Natural killer cell treated with Interleukin-12 subunit alpha and Interleukin-12 subunit beta and Interleukin-15 and Interleukin-18, amount 100 ng/mL, for 72 hours (primary cell): ENCODE measurements at regions not wholly inside any gene's neighbourhood (a gene's known extent, or its start where the extent isn't known, plus 50 kb on each side); places are given as distances from the start of the nearest gene placed in this dataset.

Experiments
- ATAC-seq, 2 donors: fragments of 150-1000 bp; cut with Tn5 transposase in 1 of 2; sonication (Bioruptor Pico), chemical (Tn5 transposase) in 1 of 2; 2 replicates each; pipeline ENCODE4 v1.10.0; 2021
- DNase-seq: peaks from one replicate; pipeline ENCODE4 v3.0.0; 2022; ENCODE audit warnings: low spot score
- H3K27ac Mint-ChIP-seq, 2 donors: 1 replicate in 1 of 2; 2 replicates in 1 of 2; pipeline ENCODE4 v1.8.0; 2022; ENCODE audit warnings: mixed read lengths in 2 of 2, mild to moderate bottlenecking in 1 of 2, moderate library complexity in 1 of 2
- H3K27me3 Mint-ChIP-seq, 2 donors: 1 replicate in 1 of 2; 2 replicates in 1 of 2; pipeline ENCODE4 v1.8.0; 2022; ENCODE audit warnings: mixed read lengths in 2 of 2
- H3K36me3 Mint-ChIP-seq: one replicate; pipeline ENCODE4 v1.8.0; 2022; ENCODE audit warnings: mixed read lengths
- H3K4me1 Mint-ChIP-seq, 2 donors: 1 replicate in 1 of 2; 2 replicates in 1 of 2; pipeline ENCODE4 v1.8.0; 2022; ENCODE audit warnings: low read depth in 2 of 2, mixed read lengths in 2 of 2, mild to moderate bottlenecking in 1 of 2
- H3K4me3 Mint-ChIP-seq: one replicate; pipeline ENCODE4 v1.8.0; 2022; ENCODE audit warnings: mixed read lengths
- H3K9me3 Mint-ChIP-seq: 2 replicates; pipeline ENCODE4 v1.8.0; 2022; ENCODE audit warnings: mixed read lengths

DNA sequence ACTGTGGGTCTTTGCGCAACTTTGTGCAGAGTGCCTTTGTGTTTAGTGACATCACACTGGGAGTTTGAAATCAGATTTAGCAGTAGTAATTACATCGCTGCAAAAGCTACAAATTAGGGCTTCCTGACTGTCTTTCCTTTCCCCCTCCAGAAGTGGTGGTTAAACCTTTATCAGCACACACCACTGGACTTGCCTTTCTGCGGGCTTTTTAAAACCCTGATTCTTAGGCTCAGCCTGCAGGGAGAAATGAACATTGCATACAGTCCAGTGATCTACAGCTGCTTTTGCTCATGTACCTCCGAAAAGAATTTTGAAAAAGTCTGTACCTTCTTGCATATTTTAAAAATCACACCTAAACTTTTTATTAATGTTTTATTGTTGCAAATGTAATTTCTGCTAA is 219.7 kb upstream of the NAALADL2 start:
- Mint-ChIP-seq H3K36me3 (no peaks in the 10 kb centered on the region), H3K27ac (no peak overlapping the region), H3K4me1 (no peaks in the 10 kb centered on the region), H3K4me3 (no peak overlapping the region), H3K9me3 (no peaks in the 10 kb centered on the region), H3K27me3 (no peaks in the 10 kb centered on the region)
- ATAC-seq (no peak), DNase-seq (no peak)

DNA sequence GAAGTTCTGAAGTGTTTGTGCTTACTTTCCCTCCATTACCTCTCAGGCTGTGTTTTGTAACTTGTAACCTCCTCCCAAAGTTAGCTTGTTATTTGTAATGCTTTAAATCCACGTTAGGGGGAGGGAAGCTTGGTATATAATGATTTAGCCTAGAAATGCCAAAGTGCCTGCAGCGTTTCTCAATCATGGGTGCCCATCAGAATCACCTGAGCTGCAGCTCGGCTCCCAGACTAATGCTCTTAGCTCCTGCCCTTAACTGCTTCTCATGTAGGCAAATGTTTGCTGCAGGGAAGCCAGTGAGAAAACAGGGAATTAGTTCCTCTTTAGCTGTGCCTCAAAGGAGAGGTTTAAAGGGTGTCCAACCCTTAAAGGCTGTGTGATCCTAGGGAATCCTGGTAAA is 219.2 kb upstream of the NAALADL2 start:
- no peaks in the 10 kb centered on the region for H3K27me3 Mint-ChIP-seq
- H3K4me1 Mint-ChIP-seq = no peaks in the 10 kb centered on the region
- no peak overlapping the region for H3K27ac Mint-ChIP-seq
- no peaks in the 10 kb centered on the region for H3K9me3 Mint-ChIP-seq
- no peak for ATAC-seq
- no peak overlapping the region for H3K4me3 Mint-ChIP-seq
- no peaks in the 10 kb centered on the region for H3K36me3 Mint-ChIP-seq
- no peak for DNase-seq

DNA sequence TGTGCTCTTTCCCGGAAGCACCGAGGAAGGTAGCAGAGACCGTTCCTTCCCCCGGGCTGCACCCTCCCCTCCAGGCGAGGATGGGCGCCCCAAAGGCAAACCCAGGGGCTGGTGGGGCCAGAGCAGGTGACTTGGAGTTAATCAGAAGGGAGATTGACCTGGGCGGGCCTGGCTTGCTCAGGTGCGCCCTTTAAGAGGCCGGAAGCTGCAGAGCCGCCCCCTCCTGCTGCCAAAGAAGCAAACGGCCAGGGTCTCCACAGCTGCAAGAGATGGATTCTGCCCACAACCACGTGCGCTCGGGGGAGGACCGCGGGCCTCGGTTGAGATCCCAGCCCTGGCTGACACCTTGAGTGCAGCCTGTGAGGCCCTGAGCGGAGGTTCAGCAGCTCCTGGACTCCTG is 218.2 kb upstream of the NAALADL2 start:
- ATAC-seq = no peak
- Mint-ChIP-seq H3K27me3 (no peaks in the 10 kb centered on the region), H3K36me3 (no peaks in the 10 kb centered on the region)

DNA sequence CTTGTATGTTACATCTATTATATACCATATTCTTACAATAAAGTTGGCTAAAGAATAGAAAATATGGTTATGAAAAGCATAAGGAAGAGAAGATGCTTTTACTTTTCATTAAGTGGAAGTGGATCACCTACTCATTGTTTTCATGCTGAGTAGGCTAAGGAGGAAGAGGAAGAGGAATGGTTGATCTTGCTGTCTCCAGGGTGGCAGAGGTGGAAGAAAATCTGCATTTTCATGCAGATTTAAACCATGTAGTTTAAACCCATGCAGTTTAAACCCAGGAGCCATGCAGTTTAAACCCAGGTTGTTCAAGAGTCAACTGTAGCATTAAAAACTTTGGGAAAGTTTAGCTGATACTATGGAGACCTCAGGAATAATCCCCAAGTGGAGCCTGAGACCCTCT is 214.8 kb upstream of the NAALADL2 start:
- H3K4me1 Mint-ChIP-seq = no peaks in the 10 kb centered on the region
- no peaks in the 10 kb centered on the region for H3K27me3 Mint-ChIP-seq
- DNase-seq = no peak
- H3K4me3 Mint-ChIP-seq = no peak overlapping the region
- H3K36me3 Mint-ChIP-seq = no peaks in the 10 kb centered on the region
- peaks cover 3% of the 10 kb centered on the region for H3K9me3 Mint-ChIP-seq
- H3K27ac Mint-ChIP-seq = no peak overlapping the region
- ATAC-seq = no peak

More for the DNA sequence above, 218.2 kb upstream of the NAALADL2 start:
- H3K4me3 Mint-ChIP-seq = no peak overlapping the region
- H3K27ac Mint-ChIP-seq = no peak overlapping the region
- H3K9me3 Mint-ChIP-seq = no peaks in the 10 kb centered on the region
- DNase-seq = no peak
- H3K4me1 Mint-ChIP-seq = no peaks in the 10 kb centered on the region

DNA sequence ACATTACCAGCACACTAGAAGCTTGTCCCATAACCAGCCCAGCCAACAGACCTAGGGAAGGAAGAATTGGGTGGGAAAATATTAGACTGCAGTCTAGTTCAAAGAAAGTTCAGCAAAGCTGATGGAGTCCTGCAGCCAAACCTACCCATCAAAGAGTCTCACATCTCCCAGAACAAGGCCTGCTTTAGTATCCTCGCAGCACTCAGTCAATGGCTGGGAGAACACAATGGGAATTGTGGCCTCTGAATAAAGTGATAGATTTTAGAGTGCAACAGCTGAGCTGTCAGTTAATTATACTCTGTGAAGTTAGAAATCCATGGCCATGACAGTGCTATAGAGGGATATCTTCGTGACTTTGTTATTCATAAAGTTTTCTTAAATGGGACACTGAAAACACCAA is 207.2 kb upstream of the NAALADL2 start:
- no peak overlapping the region for H3K27ac Mint-ChIP-seq
- H3K4me3 Mint-ChIP-seq = no peak overlapping the region
- no peak for DNase-seq
- H3K27me3 Mint-ChIP-seq = no peaks in the 10 kb centered on the region
- peaks cover 6% of the 10 kb centered on the region for H3K9me3 Mint-ChIP-seq
- ATAC-seq = no peak
- no peaks in the 10 kb centered on the region for H3K36me3 Mint-ChIP-seq
- no peaks in the 10 kb centered on the region for H3K4me1 Mint-ChIP-seq

DNA sequence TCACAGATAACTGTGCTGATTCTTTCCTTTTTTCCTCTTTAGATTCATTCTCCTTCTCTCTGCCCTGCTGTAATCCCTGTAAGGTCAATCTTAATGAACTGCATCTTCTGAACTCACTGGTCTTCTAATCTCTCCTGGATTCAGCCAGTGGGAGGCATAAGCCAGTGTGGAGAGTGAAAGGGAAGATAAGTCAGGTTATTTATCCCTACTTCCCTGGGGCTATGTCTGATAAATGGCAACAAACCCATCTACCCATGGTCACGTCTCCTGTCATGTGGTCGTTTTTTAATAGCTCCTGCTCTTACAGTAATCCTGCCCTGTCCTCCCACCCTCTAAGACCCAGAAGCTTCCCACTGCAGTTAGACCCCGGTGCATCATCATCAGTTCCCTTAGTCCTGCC is 199.6 kb upstream of the NAALADL2 start:
- Mint-ChIP-seq H3K4me1 (no peaks in the 10 kb centered on the region), H3K4me3 (no peak overlapping the region), H3K36me3 (no peaks in the 10 kb centered on the region), H3K9me3 (peaks cover 12% of the 10 kb centered on the region), H3K27me3 (no peaks in the 10 kb centered on the region), H3K27ac (no peak overlapping the region)
- no peak for DNase-seq
- ATAC-seq = no peak

DNA sequence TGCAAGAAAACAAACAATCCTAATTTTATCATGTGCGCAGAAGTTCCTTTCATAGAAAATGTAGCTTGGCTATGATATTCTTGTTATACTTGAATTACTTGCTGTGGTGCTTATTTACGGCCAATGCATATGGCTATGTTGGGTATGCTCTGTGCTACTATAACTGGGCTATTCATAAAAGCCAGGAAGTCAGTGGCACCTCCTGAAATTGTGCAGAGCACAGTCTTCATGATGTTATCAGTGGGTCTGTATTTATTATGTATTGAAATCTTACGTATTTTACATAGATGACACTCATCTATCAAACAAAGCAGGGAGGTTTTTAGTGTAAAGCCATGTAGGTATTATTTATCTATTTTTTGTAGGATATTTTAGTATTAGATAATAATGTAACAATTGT is 196.5 kb upstream of the NAALADL2 start:
- H3K4me1 Mint-ChIP-seq = no peaks in the 10 kb centered on the region
- H3K36me3 Mint-ChIP-seq = no peaks in the 10 kb centered on the region
- no peak overlapping the region for H3K27ac Mint-ChIP-seq
- H3K9me3 Mint-ChIP-seq = peaks cover 17% of the 10 kb centered on the region
- no peak for ATAC-seq
- no peak overlapping the region for H3K4me3 Mint-ChIP-seq
- no peak for DNase-seq
- H3K27me3 Mint-ChIP-seq = no peaks in the 10 kb centered on the region

DNA sequence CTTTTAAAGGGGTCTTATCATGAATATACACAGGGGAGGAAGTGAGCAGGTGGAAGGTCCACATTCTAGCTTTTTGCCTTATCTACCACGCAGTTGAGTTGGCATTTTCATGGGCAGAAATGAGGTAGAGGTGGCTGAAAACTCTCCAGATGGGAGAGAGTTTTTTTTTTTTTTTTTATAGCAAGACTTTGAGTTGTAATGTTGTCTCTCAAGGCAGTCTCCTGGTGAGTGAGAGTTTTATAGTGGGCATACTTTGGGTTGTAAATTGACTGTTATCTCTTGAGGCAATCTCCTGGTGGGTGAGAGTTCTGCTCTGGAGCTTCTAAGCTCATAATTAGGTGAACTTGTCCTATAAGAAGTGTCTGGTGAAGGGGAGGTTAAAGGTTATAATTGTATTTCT is 191.7 kb upstream of the NAALADL2 start:
- ATAC-seq (no peak), DNase-seq (no peak)
- Mint-ChIP-seq H3K27me3 (no peaks in the 10 kb centered on the region), H3K4me3 (no peak overlapping the region), H3K36me3 (peaks cover under 1% of the 10 kb centered on the region), H3K4me1 (no peaks in the 10 kb centered on the region), H3K27ac (no peak overlapping the region), H3K9me3 (peaks cover 10% of the 10 kb centered on the region)

DNA sequence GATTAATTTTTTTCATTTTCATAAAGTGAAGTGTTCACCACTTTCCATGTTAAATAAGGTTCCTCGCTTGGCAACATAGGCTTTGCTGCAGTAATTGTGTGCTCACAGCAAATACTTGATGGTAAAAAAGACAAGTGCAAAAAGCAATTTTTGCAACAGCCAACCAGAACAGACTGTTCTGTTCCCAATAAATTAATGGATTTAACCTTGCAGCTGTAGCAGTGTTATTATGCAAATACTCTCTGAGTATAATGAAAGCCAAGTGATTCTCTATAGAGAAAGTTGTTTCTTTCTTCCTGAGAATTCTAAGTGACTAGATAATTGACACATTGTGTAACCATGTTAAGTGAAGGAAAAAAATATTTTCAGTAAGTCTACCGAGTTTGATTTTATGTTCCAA is 183.7 kb upstream of the NAALADL2 start:
- H3K27ac Mint-ChIP-seq = no peak overlapping the region
- H3K4me1 Mint-ChIP-seq = no peaks in the 10 kb centered on the region
- H3K27me3 Mint-ChIP-seq = no peaks in the 10 kb centered on the region
- H3K4me3 Mint-ChIP-seq = no peak overlapping the region
- DNase-seq = no peak
- H3K36me3 Mint-ChIP-seq = peaks cover 4% of the 10 kb centered on the region
- no peak for ATAC-seq
- peaks cover 9% of the 10 kb centered on the region for H3K9me3 Mint-ChIP-seq

DNA sequence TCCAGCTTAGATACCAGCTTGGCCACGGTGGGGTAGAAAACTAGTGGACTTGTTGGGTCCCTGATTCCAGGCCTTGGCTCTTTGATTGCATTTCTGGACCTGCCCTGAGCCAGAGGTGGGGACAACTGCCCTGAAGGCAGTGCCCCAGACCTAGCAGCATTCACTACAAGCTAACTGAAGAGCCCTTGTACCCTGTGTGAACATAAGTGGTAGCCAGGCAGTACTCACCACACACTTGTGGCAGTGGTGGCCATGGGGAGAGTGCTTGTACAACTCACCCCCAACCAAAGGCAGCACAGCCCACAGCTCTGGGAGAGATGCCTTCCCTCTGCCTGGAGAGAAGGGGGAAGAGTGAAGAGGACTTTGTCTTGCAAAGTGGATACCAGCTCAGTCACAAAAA is 177.3 kb upstream of the NAALADL2 start:
- peaks cover 19% of the 10 kb centered on the region for H3K9me3 Mint-ChIP-seq
- no peak for DNase-seq
- peaks cover 6% of the 10 kb centered on the region for H3K36me3 Mint-ChIP-seq
- H3K4me3 Mint-ChIP-seq = no peak overlapping the region
- ATAC-seq = no peak
- H3K27me3 Mint-ChIP-seq = no peaks in the 10 kb centered on the region
- H3K4me1 Mint-ChIP-seq = no peaks in the 10 kb centered on the region
- H3K27ac Mint-ChIP-seq = no peak overlapping the region

DNA sequence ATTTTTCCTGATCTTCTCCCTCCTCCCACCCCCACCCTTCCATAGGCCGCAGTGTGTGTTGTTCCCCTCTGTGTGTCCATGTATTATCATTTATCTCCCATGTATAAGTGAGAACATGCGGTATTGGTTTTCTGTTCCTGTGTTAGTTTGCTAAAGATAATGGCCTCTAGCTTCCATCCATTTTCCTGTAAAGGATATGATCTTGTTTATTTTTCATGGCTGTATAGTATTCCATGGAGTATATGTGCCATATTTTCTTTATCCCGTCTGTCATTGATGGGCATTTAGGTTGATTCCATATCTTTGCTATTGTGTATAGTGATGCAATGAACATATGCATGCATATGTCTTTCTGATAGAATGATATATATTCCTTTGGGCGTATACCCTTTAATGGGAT is 173.3 kb upstream of the NAALADL2 start:
- DNase-seq (no peak), ATAC-seq (no peak)
- Mint-ChIP-seq H3K27ac (no peak overlapping the region), H3K27me3 (no peaks in the 10 kb centered on the region), H3K36me3 (peaks cover 6% of the 10 kb centered on the region), H3K4me3 (no peak overlapping the region), H3K4me1 (no peaks in the 10 kb centered on the region), H3K9me3 (peaks cover 19% of the 10 kb centered on the region)

DNA sequence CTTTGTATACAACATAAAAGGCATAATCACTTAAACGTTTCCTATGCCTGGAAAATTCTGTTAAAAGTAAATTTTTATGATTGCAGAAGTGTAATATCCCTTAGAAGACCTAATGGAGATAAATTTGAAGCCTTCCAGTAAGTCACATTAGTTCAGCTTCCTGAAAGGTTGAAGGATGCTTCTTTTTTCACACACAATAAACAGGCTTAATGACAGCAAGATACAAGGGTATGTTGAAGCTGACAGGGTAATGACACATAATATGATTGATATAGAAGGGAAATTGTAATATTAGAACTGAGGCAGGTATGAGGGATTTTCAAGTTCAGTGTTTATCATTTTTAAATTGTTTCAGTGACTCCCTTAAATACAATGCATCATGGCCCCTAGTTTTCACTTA is 161.8 kb upstream of the NAALADL2 start:
- DNase-seq (no peak), ATAC-seq (no peak)
- Mint-ChIP-seq H3K27me3 (no peaks in the 10 kb centered on the region), H3K27ac (no peak overlapping the region), H3K9me3 (peaks cover 5% of the 10 kb centered on the region), H3K4me3 (no peak overlapping the region), H3K36me3 (no peaks in the 10 kb centered on the region), H3K4me1 (no peaks in the 10 kb centered on the region)

DNA sequence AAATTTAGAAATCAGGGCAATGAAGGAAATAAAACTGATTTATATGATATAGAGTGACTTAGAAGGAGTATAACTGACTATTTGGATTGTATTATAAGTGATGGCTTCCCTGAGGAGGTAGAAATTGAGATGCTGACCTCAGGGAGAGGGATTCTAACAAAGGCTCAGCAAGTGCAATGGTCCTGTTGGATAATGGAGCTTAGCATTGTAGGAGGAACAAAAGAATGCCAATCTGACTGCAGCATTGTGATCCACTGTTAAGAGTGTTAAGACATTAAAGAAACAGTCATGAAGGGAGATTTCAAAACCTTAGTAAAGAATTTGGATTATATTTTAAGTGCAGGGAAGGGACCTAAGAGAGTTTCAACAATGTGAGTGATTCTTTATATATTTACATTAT is 158.4 kb upstream of the NAALADL2 start:
- no peaks in the 10 kb centered on the region for H3K27me3 Mint-ChIP-seq
- H3K27ac Mint-ChIP-seq = no peak overlapping the region
- DNase-seq = no peak
- H3K9me3 Mint-ChIP-seq = peaks cover 2% of the 10 kb centered on the region
- no peaks in the 10 kb centered on the region for H3K4me1 Mint-ChIP-seq
- H3K4me3 Mint-ChIP-seq = no peak overlapping the region
- no peaks in the 10 kb centered on the region for H3K36me3 Mint-ChIP-seq
- ATAC-seq = no peak

DNA sequence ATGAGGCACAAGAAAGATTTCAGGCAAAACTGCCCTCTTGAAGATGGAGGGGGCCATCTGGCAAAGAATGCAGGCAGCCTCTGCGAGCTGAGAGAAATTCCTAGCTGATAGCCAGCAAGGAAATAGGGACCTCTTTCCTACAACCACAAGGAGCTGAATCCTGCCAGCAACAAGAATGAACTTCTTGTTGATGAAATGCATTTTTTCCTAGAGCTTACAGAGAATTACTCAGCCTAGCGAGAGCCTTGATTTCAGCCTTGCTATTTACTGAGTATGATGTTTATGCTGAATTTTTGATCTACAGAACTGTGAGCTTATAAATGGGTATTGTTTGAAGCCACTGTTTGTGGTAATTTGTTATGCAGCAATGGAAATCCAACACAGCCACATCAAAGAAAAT is 148.5 kb upstream of the NAALADL2 start:
- Mint-ChIP-seq H3K4me3 (no peak overlapping the region), H3K4me1 (no peaks in the 10 kb centered on the region), H3K27me3 (no peaks in the 10 kb centered on the region), H3K9me3 (peaks cover 3% of the 10 kb centered on the region), H3K36me3 (no peaks in the 10 kb centered on the region), H3K27ac (no peak overlapping the region)
- no peak for DNase-seq
- no peak for ATAC-seq

DNA sequence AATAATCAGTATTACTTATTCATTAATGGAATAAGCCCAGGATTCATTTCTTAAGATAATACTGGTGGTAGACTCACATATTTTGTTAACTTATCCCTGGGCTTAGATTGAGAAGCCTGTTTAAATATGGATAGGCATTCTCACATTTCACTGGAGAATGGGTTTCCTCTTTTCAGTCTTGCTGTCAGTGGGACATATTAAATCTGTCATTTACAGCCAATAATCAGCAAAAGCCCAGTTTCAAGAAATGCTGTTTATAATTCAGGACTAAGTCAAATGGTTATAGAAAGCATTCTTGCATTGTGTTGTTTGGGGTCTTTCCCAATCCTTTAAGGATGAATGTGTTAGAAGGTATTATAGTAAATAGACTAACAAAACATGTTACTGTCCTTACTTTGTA is 143.7 kb upstream of the NAALADL2 start:
- H3K27me3 Mint-ChIP-seq = no peaks in the 10 kb centered on the region
- H3K4me1 Mint-ChIP-seq = no peaks in the 10 kb centered on the region
- H3K4me3 Mint-ChIP-seq = no peak overlapping the region
- H3K36me3 Mint-ChIP-seq = no peaks in the 10 kb centered on the region
- peaks cover 3% of the 10 kb centered on the region for H3K9me3 Mint-ChIP-seq
- no peak overlapping the region for H3K27ac Mint-ChIP-seq
- ATAC-seq (no peak), DNase-seq (no peak)
